Fibroblast of skin of abdomen (primary cell): ENCODE measurements at regions not wholly inside any gene's neighbourhood (a gene's known extent, or its start where the extent isn't known, plus 50 kb on each side); places are given as distances from the start of the nearest gene placed in this dataset.

Source experiments
- DNase-seq: peaks from one replicate; pipeline ENCODE4 v3.0.0-alpha.2; 2013

- DNase-seq = no peak
These were observed 105.0 kb downstream of the TRIM29 start for GRCh38 chr11:120032766-120033390.

GRCh38 chr11:120031612-120032600 lies 106.0 kb downstream of the TRIM29 start:
- no peak for DNase-seq

- no peak for DNase-seq
These were observed 106.8 kb downstream of the TRIM29 start for GRCh38 chr11:120031156-120031555.

GRCh38 chr11:120030411-120030810 lies 107.5 kb downstream of the TRIM29 start:
- no peak for DNase-seq

- no peak for DNase-seq
These were observed 108.6 kb downstream of the TRIM29 start for GRCh38 chr11:120029321-120029720.

- DNase-seq = no peak
These were observed 109.0 kb downstream of the TRIM29 start for GRCh38 chr11:120028897-120029258.

GRCh38 chr11:120028181-120028896 lies 109.6 kb downstream of the TRIM29 start:
- no peak for DNase-seq

- DNase-seq = no peak
These were observed 110.2 kb downstream of the TRIM29 start for GRCh38 chr11:120027546-120028180.

- no peak for DNase-seq
These were observed 112.1 kb downstream of the TRIM29 start for GRCh38 chr11:120025606-120026335.

- DNase-seq = no peak
These were observed 113.3 kb downstream of the TRIM29 start for GRCh38 chr11:120024586-120024985.

- no peak for DNase-seq
These were observed 113.9 kb downstream of the TRIM29 start for GRCh38 chr11:120024046-120024445.

GRCh38 chr11:120023551-120023950 lies 114.4 kb downstream of the TRIM29 start:
- no peak for DNase-seq

- no peak for DNase-seq
These were observed 114.8 kb downstream of the TRIM29 start for GRCh38 chr11:120023120-120023519.

GRCh38 chr11:120022617-120023016 lies 115.3 kb downstream of the TRIM29 start:
- DNase-seq = no peak

- no peak for DNase-seq
These were observed 115.9 kb downstream of the TRIM29 start for GRCh38 chr11:120021978-120022377.

GRCh38 chr11:120021391-120021953 lies 116.4 kb downstream of the TRIM29 start:
- DNase-seq = no peak

GRCh38 chr11:120020981-120021380 lies 116.9 kb downstream of the TRIM29 start:
- DNase-seq = no peak

GRCh38 chr11:120020486-120020885 lies 117.4 kb downstream of the TRIM29 start:
- DNase-seq = no peak

GRCh38 chr11:120019191-120019590 lies 118.7 kb downstream of the TRIM29 start:
- no peak for DNase-seq

GRCh38 chr11:120017582-120018150 lies 120.2 kb downstream of the TRIM29 start:
- no peak for DNase-seq
